ENCODE measurements at regions not wholly inside any gene's neighbourhood (a gene's known extent, or its start where the extent isn't known, plus 50 kb on each side); places are given as distances from the start of the nearest gene placed in this dataset.

DNA sequence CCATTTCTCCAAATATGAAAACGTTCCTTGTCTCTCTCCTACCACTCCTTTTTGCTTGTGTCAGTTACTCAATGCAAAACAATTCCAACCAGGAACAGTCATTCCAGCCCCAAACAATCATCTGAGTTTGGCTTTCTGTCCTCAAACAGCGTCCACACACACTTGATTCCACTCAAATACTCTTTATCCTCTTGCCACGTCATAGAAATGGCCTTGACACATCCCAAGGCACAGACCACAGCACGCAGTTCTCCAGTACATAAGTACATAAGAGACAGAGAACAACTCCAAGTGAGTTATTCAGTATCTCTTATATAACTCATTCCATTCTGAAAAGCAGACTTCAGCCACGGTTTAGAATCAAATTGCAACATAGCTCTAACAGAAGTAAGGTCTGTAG lies 299.2 kb downstream of the RPS29 start:
- peaks cover 0 to 3% (median 0%) of the 10 kb centered on the region in 7 donors for H3K9me3 Mint-ChIP-seq
- H3K36me3 ChIP-seq (replicated peaks in 1 of 2; ENCODE audit: control insufficient read depth in 1 of 2, insufficient read depth in 2 of 2, low read length in 2 of 2): no peaks in the 10 kb centered on the region
- 71% methylated on average over 4 of the region's 5 CpGs for WGBS (ENCODE audit: insufficient coverage)
- H3K4me3 Mint-ChIP-seq: no peak overlapping the region
- intact Hi-C loops (cut with micrococcal nuclease): no loop called here
- no peaks in the 10 kb centered on the region for H3K9me3 ChIP-seq (replicated peaks in 1 of 2; ENCODE audit: control insufficient read depth in 1 of 2, insufficient read depth in 1 of 2, low read length in 2 of 2)
- H3K9ac ChIP-seq (ENCODE audit: insufficient read depth, low read length, poor library complexity, severe bottlenecking): no peak overlapping the region
- no peaks in the 10 kb centered on the region for H4K20me1 ChIP-seq (ENCODE audit: insufficient read depth, low read length)
- H3K36me3 Mint-ChIP-seq: no peaks in the 10 kb centered on the region
- H3K27me3 ChIP-seq (ENCODE audit: control insufficient read depth in 2 of 2, insufficient read depth in 2 of 2, low read length in 2 of 2): no peaks in the 10 kb centered on the region
- H3K4me1 Mint-ChIP-seq: no peaks in the 10 kb centered on the region
- no peak overlapping the region for H2AFZ ChIP-seq (ENCODE audit: insufficient read depth, low read depth, low read length, poor library complexity, severe bottlenecking)
- H3K27ac ChIP-seq (ENCODE audit: low read depth in 1 of 2, low read length in 2 of 2): no peak overlapping the region
- no peak for TF ChIP-seq CTCF (IDR thresholded peaks at IDR 0.05)
- no peak overlapping the region for H3K4me3 ChIP-seq (replicated peaks in 1 of 3; ENCODE audit: low read depth in 2 of 3, low read length in 3 of 3)
- no peaks in the 10 kb centered on the region for H3K79me2 ChIP-seq (ENCODE audit: insufficient read depth, low read length)
- no peak overlapping the region for H3K27ac Mint-ChIP-seq
- no peak overlapping the region for H3K4me2 ChIP-seq (replicated peaks; ENCODE audit: extremely low read depth, low read length, poor library complexity, severe bottlenecking)
- no peak for DNase-seq
- H3K4me1 ChIP-seq (ENCODE audit: control insufficient read depth in 1 of 2, insufficient read depth in 2 of 2, low read length in 2 of 2): no peaks in the 10 kb centered on the region
- H3K27me3 Mint-ChIP-seq (ENCODE audit: low read depth in 3 of 3): peaks cover 0 to 2% (median 0%) of the 10 kb centered on the region in 3 donors

- no peak overlapping the region for H3K4me2 ChIP-seq (replicated peaks; ENCODE audit: extremely low read depth, low read length, poor library complexity, severe bottlenecking)
- no peak overlapping the region for H3K4me3 Mint-ChIP-seq
- no peaks in the 10 kb centered on the region for H4K20me1 ChIP-seq (ENCODE audit: insufficient read depth, low read length)
- no peak overlapping the region for H3K4me3 ChIP-seq (replicated peaks in 1 of 3; ENCODE audit: low read depth in 2 of 3, low read length in 3 of 3)
- H2AFZ ChIP-seq (ENCODE audit: insufficient read depth, low read depth, low read length, poor library complexity, severe bottlenecking): no peak overlapping the region
- peaks cover 0 to 3% (median 0%) of the 10 kb centered on the region in 7 donors for H3K9me3 Mint-ChIP-seq
- H3K9me3 ChIP-seq (replicated peaks in 1 of 2; ENCODE audit: control insufficient read depth in 1 of 2, insufficient read depth in 1 of 2, low read length in 2 of 2): no peaks in the 10 kb centered on the region
- no peak for DNase-seq
- no peaks in the 10 kb centered on the region for H3K27me3 ChIP-seq (ENCODE audit: control insufficient read depth in 2 of 2, insufficient read depth in 2 of 2, low read length in 2 of 2)
- H3K27ac Mint-ChIP-seq: no peak overlapping the region
- WGBS (ENCODE audit: insufficient coverage): 86% methylated on average over 1 of the region's 1 CpG
- no peaks in the 10 kb centered on the region for H3K36me3 Mint-ChIP-seq
- TF ChIP-seq CTCF (IDR thresholded peaks at IDR 0.05): no peak
- no peak overlapping the region for H3K9ac ChIP-seq (ENCODE audit: insufficient read depth, low read length, poor library complexity, severe bottlenecking)
- no peaks in the 10 kb centered on the region for H3K4me1 Mint-ChIP-seq
- H3K36me3 ChIP-seq (replicated peaks in 1 of 2; ENCODE audit: control insufficient read depth in 1 of 2, insufficient read depth in 2 of 2, low read length in 2 of 2): no peaks in the 10 kb centered on the region
- intact Hi-C loops (cut with micrococcal nuclease): no loop called here
- no peaks in the 10 kb centered on the region for H3K79me2 ChIP-seq (ENCODE audit: insufficient read depth, low read length)
- no peak overlapping the region for H3K27ac ChIP-seq (ENCODE audit: low read depth in 1 of 2, low read length in 2 of 2)
- H3K27me3 Mint-ChIP-seq (ENCODE audit: low read depth in 3 of 3): peaks cover 0 to 2% (median 0%) of the 10 kb centered on the region in 3 donors
- H3K4me1 ChIP-seq (ENCODE audit: control insufficient read depth in 1 of 2, insufficient read depth in 2 of 2, low read length in 2 of 2): no peaks in the 10 kb centered on the region
These were observed 299.8 kb downstream of the RPS29 start for GRCh38 chr14:49286257-49286983.
